AG04449 (cell line): ENCODE measurements at regions not wholly inside any gene's neighbourhood (a gene's known extent, or its start where the extent isn't known, plus 50 kb on each side); places are given as distances from the start of the nearest gene placed in this dataset.

Experiments
- CTCF ChIA-PET: fragments of 350-600 bp; formaldehyde crosslinking; extraction: SDS; loops from one replicate; lab custom pipeline; 2021; ENCODE audit warnings: antibody characterized with exemption; lab: Yijun Ruan, JAX
- POLR2A ChIA-PET: fragments of 400-600, 350-600 bp; formaldehyde crosslinking; extraction: SDS; loops from one replicate; lab custom pipeline; 2020; ENCODE audit warnings: antibody characterized with exemption, inconsistent platforms; lab: Yijun Ruan, JAX
- DNase-seq: peaks from one replicate; pipeline ENCODE4 v3.0.0-alpha.2; 2010; ENCODE audit warnings: low read depth, low spot score
- H3K4me3 ChIP-seq: 2 replicates; pipeline ENCODE4 v1.5.1; 2011; ENCODE audit warnings: low read depth, mild to moderate bottlenecking, control low read depth, low read length
- TF ChIP-seq, protein P1 (sequence below): IDR thresholded peaks from one replicate; pipeline ENCODE4 v1.5.1; 2011; ENCODE audit warnings: mild to moderate bottlenecking, moderate library complexity, low read length, control low read depth, inconsistent platforms; ENCODE audit not compliant: insufficient read depth; ENCODE audit errors: missing control alignments

GRCh38 chrX:78534221-78534620, 124.9 kb downstream of the RTL3 start:
- H3K4me3 ChIP-seq = no peak overlapping the region
- no peak for DNase-seq
- ChIA-PET CTCF (no interaction called here), POLR2A (no interaction called here)
- TF ChIP-seq, protein P1, sequence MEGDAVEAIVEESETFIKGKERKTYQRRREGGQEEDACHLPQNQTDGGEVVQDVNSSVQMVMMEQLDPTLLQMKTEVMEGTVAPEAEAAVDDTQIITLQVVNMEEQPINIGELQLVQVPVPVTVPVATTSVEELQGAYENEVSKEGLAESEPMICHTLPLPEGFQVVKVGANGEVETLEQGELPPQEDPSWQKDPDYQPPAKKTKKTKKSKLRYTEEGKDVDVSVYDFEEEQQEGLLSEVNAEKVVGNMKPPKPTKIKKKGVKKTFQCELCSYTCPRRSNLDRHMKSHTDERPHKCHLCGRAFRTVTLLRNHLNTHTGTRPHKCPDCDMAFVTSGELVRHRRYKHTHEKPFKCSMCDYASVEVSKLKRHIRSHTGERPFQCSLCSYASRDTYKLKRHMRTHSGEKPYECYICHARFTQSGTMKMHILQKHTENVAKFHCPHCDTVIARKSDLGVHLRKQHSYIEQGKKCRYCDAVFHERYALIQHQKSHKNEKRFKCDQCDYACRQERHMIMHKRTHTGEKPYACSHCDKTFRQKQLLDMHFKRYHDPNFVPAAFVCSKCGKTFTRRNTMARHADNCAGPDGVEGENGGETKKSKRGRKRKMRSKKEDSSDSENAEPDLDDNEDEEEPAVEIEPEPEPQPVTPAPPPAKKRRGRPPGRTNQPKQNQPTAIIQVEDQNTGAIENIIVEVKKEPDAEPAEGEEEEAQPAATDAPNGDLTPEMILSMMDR = no peak

- POLR2A ChIA-PET = no interaction called here
- H3K4me3 ChIP-seq = no peak overlapping the region
- CTCF ChIA-PET = no interaction called here
- TF ChIP-seq, protein P1 = no peak
- DNase-seq = no peak
Observed at GRCh38 chrX:78532363-78532762, 126.8 kb downstream of the RTL3 start.

DNA sequence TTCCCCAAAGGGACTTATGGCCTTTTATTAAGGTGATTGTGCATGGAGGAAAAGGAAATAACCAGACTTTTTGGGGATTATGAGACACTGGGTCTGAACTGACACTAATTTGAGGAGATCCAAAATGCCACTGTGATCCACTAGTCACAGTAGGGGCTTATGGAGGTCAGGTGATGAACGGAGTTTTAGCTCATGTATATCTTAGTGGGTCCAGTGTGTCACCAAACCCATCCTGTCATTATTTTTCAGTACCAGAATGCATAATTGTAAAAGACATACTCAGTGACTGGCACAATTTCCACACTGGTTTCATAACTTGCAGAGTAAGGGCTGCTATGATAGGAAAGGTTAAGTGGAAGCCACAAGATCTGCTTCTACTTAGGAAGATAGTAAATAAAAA, 131.3 kb downstream of the RTL3 start:
- no peak for DNase-seq
- POLR2A ChIA-PET = no interaction called here
- H3K4me3 ChIP-seq = no peak overlapping the region
- TF ChIP-seq, protein P1 = no peak
- CTCF ChIA-PET = no interaction called here

DNA sequence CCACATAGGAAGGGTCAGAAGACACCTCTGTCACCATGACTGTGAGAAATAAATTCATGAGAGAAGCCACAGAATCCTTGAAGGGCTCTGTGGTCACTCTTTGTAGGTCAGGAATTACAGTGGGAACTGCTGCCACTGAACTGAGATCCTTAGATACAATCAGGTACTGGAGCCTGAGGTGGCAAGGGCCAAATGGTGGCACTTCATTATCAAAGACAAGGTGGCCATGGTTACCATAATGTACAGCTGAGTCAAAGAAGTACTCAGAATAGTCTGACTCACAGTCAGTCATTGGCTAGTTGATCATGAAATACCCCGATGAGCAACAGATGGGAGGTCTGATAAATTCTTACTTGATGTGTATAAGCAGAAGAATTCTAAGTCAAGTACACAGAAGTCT, 131.9 kb downstream of the RTL3 start:
- ChIA-PET CTCF (no interaction called here), POLR2A (no interaction called here)
- no peak for DNase-seq
- no peak overlapping the region for H3K4me3 ChIP-seq
- TF ChIP-seq, protein P1 = no peak

GRCh38 chrX:78522601-78523000, 136.5 kb downstream of the RTL3 start:
- H3K4me3 ChIP-seq = no peak overlapping the region
- CTCF ChIA-PET = no interaction called here
- TF ChIP-seq, protein P1 = no peak
- POLR2A ChIA-PET = no interaction called here
- DNase-seq = no peak

DNA sequence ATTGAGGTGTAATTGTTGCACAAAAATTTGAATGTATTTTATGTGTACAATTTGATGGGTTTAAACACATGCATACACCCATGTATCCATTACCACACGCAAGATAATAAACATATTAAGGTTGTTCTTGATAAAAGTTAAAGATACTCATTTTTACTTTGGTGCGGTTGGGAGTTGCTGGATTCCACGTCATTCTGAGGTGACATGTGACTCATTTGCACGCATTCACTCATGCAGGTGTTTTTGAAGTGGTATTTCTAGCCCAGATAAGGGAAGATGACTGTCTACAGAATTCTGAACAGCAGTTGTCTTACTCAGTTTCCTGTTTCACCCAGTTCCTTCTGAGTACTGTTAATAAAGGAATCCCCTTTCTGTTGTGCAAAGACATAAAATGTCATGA, 142.0 kb downstream of the RTL3 start:
- TF ChIP-seq, protein P1 = no peak
- ChIA-PET POLR2A (no interaction called here), CTCF (no interaction called here)
- DNase-seq = no peak
- H3K4me3 ChIP-seq = no peak overlapping the region
